Osteocyte (in vitro differentiated cells): ENCODE measurements at regions not wholly inside any gene's neighbourhood (a gene's known extent, or its start where the extent isn't known, plus 50 kb on each side); places are given as distances from the start of the nearest gene placed in this dataset.
A peak's percentile ranks its signal among the peaks of the same experiment; 100 is the strongest.

Source experiments
- DNase-seq: peaks from one replicate; pipeline ENCODE4 v3.0.0; 2021; ENCODE audit warnings: mixed read lengths; ENCODE audit not compliant: unreplicated experiment; ENCODE audit errors: extremely low spot score
- H3K27ac Mint-ChIP-seq: one replicate; pipeline ENCODE4 v1.8.0; 2021; ENCODE audit warnings: mild to moderate bottlenecking, mixed read lengths; ENCODE audit not compliant: unreplicated experiment
- H3K27me3 Mint-ChIP-seq: one replicate; pipeline ENCODE4 v1.8.0; 2021; ENCODE audit warnings: mixed read lengths; ENCODE audit not compliant: unreplicated experiment
- H3K36me3 Mint-ChIP-seq: one replicate; pipeline ENCODE4 v1.8.0; 2021; ENCODE audit warnings: mixed read lengths; ENCODE audit not compliant: unreplicated experiment
- H3K4me1 Mint-ChIP-seq: one replicate; pipeline ENCODE4 v1.8.0; 2021; ENCODE audit warnings: mixed read lengths; ENCODE audit not compliant: unreplicated experiment
- H3K4me3 Mint-ChIP-seq: one replicate; pipeline ENCODE4 v1.8.0; 2021; ENCODE audit warnings: mild to moderate bottlenecking, moderate library complexity, mixed read lengths; ENCODE audit not compliant: unreplicated experiment
- H3K9me3 Mint-ChIP-seq: one replicate; pipeline ENCODE4 v1.8.0; 2021; ENCODE audit warnings: mixed read lengths; ENCODE audit not compliant: unreplicated experiment
- CTCF ChIP-seq: fragments of 200-600 bp; sonication (generic); IDR thresholded peaks from 2 replicates; pipeline ENCODE4 v1.5.0; 2021; ENCODE audit warnings: antibody characterized with exemption, mild to moderate bottlenecking, moderate library complexity

GRCh38 chr2:234747032-234747431 lies 204.8 kb upstream of the SH3BP4 start:
- Mint-ChIP-seq H3K4me1 (no peaks in the 10 kb centered on the region), H3K27ac (no peak overlapping the region), H3K9me3 (peaks cover 2% of the 10 kb centered on the region), H3K36me3 (no peaks in the 10 kb centered on the region), H3K27me3 (peaks cover 3% of the 10 kb centered on the region), H3K4me3 (no peak overlapping the region)
- TF ChIP-seq CTCF: no peak
- DNase-seq: no peak

GRCh38 chr2:234745347-234745746 lies 206.5 kb upstream of the SH3BP4 start:
- Mint-ChIP-seq H3K4me1 (peaks cover 8% of the 10 kb centered on the region), H3K27me3 (no peaks in the 10 kb centered on the region), H3K27ac (no peak overlapping the region), H3K4me3 (no peak overlapping the region), H3K9me3 (peaks cover 6% of the 10 kb centered on the region), H3K36me3 (peaks cover 2% of the 10 kb centered on the region)
- DNase-seq: no peak
- no peak for TF ChIP-seq CTCF

GRCh38 chr2:234741976-234742375 lies 209.8 kb upstream of the SH3BP4 start:
- TF ChIP-seq CTCF: no peak
- Mint-ChIP-seq H3K9me3 (peaks cover 6% of the 10 kb centered on the region), H3K36me3 (peaks cover 2% of the 10 kb centered on the region), H3K4me1 (peaks cover 8% of the 10 kb centered on the region), H3K27me3 (no peaks in the 10 kb centered on the region), H3K27ac (peak overlapping the region; percentile 36), H3K4me3 (no peak overlapping the region)
- no peak for DNase-seq

GRCh38 chr2:234739061-234739460 lies 212.8 kb upstream of the SH3BP4 start:
- Mint-ChIP-seq H3K4me1 (peaks cover 8% of the 10 kb centered on the region), H3K27ac (no peak overlapping the region), H3K36me3 (peaks cover 5% of the 10 kb centered on the region), H3K9me3 (peaks cover 12% of the 10 kb centered on the region), H3K4me3 (no peak overlapping the region), H3K27me3 (no peaks in the 10 kb centered on the region)
- no peak for TF ChIP-seq CTCF
- DNase-seq: no peak

- no peak for TF ChIP-seq CTCF
- Mint-ChIP-seq H3K9me3 (peaks cover 6% of the 10 kb centered on the region), H3K36me3 (peaks cover 3% of the 10 kb centered on the region), H3K4me1 (no peaks in the 10 kb centered on the region), H3K27ac (no peak overlapping the region), H3K27me3 (no peaks in the 10 kb centered on the region), H3K4me3 (no peak overlapping the region)
- no peak for DNase-seq
Observed at GRCh38 chr2:234735829-234736228, 216.0 kb upstream of the SH3BP4 start.
